Effector CD4-positive, alpha-beta T cell (primary cell): ENCODE measurements at regions not wholly inside any gene's neighbourhood (a gene's known extent, or its start where the extent isn't known, plus 50 kb on each side); places are given as distances from the start of the nearest gene placed in this dataset.

Experiments used
- DNase-seq: peaks from one replicate; pipeline ENCODE4 v3.0.0-alpha.2; 2020

DNA sequence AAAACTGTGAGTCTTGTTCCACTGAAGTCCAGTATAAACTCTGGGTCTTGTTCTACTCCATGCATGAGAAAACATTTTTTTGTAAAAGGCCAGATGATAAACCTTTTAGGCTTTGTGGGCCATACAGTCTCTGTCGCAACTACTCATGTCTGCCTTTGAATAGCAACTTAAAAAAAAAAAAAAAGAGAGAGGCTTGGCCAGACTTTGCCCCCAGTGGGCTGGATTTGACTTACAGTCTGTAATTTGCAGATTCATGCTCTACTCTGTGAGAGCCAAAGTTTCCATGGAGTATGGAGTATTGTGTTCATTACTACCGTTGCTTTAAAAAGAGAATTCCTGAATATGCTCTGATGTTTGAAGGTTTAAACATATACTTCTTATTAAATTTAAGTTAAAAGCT lies 654.9 kb upstream of the PKN2 start:
- no peak for DNase-seq

- DNase-seq, result no peak
Measured at GRCh38 chr1:88029899-88030298, 654.2 kb upstream of the PKN2 start.

DNA sequence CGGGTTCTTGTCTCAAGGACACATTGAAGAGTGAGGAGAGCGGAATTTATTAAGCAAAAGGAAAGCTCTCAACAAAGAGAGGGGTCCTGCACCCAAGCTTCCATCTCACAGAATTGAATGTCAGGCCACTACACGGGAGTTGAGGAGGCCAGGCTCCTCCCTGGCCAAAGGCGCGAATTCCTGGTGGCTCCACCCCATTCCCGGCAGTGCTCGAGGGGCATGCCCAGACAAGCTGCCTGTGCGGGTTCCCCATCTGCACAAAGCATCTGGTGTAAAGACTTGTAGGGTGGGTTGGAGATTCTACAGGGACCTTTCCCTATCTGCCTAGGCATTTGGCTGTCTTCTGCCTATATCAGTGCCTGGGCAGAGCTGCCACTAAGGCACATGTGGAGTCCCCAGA lies 648.5 kb upstream of the PKN2 start:
- no peak for DNase-seq

- DNase-seq, result no peak
Measured at GRCh38 chr1:88036345-88037014, 647.6 kb upstream of the PKN2 start.

- no peak for DNase-seq
Measured at GRCh38 chr1:88039240-88039639, 644.8 kb upstream of the PKN2 start.

DNA sequence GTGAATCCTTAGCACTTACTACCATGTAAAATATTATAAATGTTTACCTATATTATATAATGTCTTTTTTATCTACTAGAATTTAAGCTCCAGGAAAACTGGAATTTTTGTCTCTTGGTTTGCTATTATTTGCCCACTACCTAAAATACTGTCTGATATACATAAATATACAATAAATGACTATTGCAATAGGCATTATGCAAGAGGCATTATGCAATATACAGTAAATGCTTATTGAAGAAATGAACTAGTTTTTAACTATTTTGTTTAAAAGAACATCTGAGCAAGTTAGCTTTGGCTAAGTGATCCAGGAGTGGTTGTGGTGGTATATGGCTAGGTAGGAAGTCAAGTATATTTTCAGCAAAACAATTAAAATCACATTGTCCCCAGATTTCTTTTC lies 640.2 kb upstream of the PKN2 start:
- DNase-seq, result no peak

DNA sequence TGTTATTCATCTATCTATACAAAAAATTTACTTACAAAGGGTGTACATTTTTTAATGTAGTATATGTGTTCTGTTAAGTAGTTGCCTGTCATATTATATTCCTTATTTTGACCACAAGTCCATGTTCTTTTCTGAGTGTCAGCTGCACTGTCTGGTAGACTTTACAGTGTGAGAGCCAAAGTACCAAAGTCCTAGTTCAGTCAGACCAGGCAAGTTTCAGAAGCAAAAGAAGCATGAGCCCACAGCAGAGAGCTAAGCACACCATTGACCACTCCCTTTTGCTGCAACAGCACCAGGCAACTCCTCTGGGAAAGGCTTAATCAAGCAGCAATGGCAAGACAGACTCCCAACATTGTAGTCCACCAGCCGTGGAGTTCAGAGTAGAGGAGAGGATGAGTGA lies 631.9 kb upstream of the PKN2 start:
- DNase-seq, result no peak

GRCh38 chr1:88053065-88053464 lies 631.0 kb upstream of the PKN2 start:
- no peak for DNase-seq

GRCh38 chr1:88056881-88057280 lies 627.2 kb upstream of the PKN2 start:
- no peak for DNase-seq

DNA sequence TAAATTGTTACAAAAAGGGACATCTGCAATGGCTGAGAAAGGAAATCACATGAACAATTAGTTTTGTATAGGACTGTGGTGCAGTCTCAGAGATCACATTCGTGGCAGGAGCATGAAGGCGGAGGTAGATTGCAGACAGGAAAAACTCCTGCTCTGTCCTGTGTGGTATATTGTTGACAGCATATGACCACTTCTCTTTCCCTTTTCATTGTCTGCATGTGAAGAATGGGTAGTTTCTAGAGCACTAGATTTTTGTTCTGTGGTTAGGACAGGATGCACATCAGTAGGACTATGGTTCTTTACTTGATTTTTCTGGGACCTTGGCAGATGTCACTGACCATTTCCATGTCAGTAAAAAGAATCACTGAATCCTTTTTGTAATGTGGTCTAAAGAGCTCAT lies 625.9 kb upstream of the PKN2 start:
- DNase-seq, result no peak

DNA sequence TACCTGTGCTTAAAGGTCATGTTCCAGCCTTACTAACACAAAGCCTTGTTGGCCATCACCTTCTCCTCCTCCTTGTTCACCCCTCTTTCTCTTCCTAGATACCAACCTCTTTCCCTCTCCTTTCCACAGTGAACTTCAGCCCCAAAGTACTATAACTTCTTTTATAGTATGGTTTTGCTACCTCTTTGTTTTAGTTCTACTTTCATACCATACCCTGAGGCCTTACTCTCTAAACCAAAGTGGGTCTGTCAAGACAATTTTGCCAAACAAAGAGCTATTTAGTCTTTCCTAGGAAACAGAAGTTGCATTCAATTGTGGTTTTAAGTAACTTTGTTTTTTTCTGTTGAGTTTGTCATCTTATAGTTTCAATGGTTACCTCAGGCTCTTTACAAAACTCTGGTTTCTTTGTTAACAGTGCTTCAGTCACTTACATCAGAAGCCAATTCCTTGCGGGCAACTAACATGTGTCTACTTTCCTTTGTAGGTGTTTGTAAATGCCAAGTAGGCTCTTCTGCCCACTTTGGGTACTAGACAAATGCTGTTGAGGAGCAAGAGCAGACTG lies 623.9 kb upstream of the PKN2 start:
- no peak for DNase-seq

- no peak for DNase-seq
Measured at GRCh38 chr1:88060750-88061491, 623.2 kb upstream of the PKN2 start.

DNA sequence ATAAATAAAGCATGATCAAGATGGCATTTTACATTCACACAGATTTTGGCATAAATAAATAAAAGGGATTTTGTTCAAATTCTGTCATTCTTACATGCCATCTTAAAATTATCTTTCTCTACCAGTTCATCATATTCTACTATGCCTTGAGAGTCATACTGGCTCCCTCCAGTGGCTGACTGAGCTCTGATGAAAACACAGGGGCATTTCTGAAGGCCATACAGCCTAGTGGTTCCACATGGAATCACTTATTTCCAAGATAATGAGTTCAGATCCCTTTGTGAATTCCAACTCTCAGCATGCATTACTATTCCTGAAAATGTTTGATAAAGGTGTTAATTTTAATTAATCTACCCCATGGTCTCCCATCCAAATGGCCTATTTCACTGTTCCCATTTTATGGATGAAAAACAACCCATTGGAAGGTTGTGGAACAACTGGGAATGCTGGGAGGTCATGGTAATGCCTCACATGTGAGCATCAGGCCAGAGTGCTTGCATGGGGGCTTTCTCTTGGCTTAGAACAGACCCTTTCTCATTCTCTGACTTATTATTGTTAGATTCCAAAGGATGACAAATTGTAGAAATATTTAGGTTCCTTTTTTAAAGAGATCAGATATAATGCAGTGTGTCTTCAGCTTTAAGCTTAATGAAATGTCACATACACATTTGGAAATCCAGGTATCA lies 622.4 kb upstream of the PKN2 start:
- no peak for DNase-seq

- DNase-seq, result no peak
Measured at GRCh38 chr1:88062650-88063153, 621.4 kb upstream of the PKN2 start.

DNA sequence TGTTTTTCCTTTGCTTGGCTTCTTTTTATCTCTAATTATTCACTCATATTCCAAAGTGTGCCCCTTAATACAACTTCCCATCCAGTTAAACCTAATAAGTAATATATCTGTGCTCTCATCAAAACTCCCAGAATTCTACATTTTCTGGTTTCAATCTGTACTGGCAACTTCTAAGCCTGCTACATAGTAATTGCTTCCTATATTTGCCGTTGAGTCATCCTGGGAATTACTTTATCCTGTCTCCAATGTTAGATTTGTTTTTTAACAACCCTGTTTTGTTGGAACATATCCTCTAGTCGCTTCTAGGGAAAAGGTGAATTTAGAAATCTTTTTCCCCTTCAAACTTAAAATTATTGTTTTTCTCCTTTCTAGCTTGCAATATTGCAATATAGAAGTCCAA lies 620.5 kb upstream of the PKN2 start:
- DNase-seq, result no peak

DNA sequence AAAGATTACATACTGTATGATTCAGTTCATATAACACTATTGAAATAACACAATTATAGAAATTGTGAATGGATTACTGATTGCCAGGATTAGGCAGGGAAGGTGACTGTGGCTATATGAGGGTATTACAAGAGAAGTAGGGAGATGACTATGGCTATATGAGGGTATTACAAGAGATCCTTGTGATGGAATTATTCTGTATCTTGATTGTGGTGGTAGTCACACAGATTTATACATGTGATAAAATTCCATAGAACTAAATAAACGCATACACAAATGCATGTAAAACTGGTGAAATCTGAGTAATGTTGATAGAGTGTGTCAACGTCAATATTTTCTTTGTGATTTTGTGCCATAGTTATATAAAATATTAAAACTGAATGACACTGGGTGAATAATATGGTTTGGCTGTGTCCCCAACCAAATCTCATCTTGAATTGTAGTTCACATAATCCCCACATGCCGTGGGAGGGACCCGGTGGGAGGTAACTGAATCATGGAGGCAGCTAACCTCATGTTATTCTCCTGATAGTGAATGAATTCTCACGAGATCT lies 615.6 kb upstream of the PKN2 start:
- DNase-seq, result no peak

- DNase-seq, result no peak
Measured at GRCh38 chr1:88070956-88071355, 613.1 kb upstream of the PKN2 start.

GRCh38 chr1:88074661-88075060 lies 609.4 kb upstream of the PKN2 start:
- no peak for DNase-seq

- no peak for DNase-seq
Measured at GRCh38 chr1:88075813-88076212, 608.3 kb upstream of the PKN2 start.

- DNase-seq, result no peak
Measured at GRCh38 chr1:88079036-88079435, 605.0 kb upstream of the PKN2 start.

GRCh38 chr1:88080875-88081274 lies 603.2 kb upstream of the PKN2 start:
- no peak for DNase-seq

- DNase-seq, result no peak
Measured at GRCh38 chr1:88088481-88088880, 595.6 kb upstream of the PKN2 start.

- no peak for DNase-seq
Measured at GRCh38 chr1:88089961-88090360, 594.1 kb upstream of the PKN2 start.
